SK-N-SH treated with all-trans-retinoic acid at 6 μM for 48 hours (cell line): ENCODE measurements at regions not wholly inside any gene's neighbourhood (a gene's known extent, or its start where the extent isn't known, plus 50 kb on each side); places are given as distances from the start of the nearest gene placed in this dataset.

Source experiments
- ARNTL ChIP-seq: fragments of 450-650 bp; formaldehyde crosslinking; IDR thresholded peaks from 2 replicates; pipeline ENCODE4 v1.5.0; 2020; ENCODE audit warnings: low read depth, mild to moderate bottlenecking, moderate library complexity, borderline replicate concordance
- CREB5 ChIP-seq: fragments of 250-450 bp; sonication (Bioruptor Pico); IDR thresholded peaks from 2 replicates; pipeline ENCODE4 v1.5.1; 2020; ENCODE audit warnings: low read depth, mild to moderate bottlenecking, moderate library complexity
- ESRRG ChIP-seq: fragments of 250-450 bp; sonication (Bioruptor Pico); IDR thresholded peaks from 2 replicates; pipeline ENCODE4 v1.6.1; 2021; ENCODE audit warnings: mild to moderate bottlenecking
- GLIS3 ChIP-seq: fragments of 250-450 bp; sonication (Bioruptor Pico); IDR thresholded peaks from 2 replicates; pipeline ENCODE4 v1.5.0; 2020; ENCODE audit warnings: mild to moderate bottlenecking, moderate library complexity
- OSR1 ChIP-seq: fragments of 250-450 bp; sonication (Bioruptor Pico); IDR thresholded peaks from 2 replicates; pipeline ENCODE4 v1.8.0; 2022; ENCODE audit warnings: moderate library complexity, mild to moderate bottlenecking, inconsistent platforms
- PATZ1 ChIP-seq: fragments of 250-450 bp; sonication (Bioruptor Pico); IDR thresholded peaks from 2 replicates; pipeline ENCODE4 v1.8.0; 2020; ENCODE audit warnings: mild to moderate bottlenecking, moderate library complexity, borderline replicate concordance
- RARB ChIP-seq: fragments of 250-450 bp; sonication (Bioruptor Pico); IDR thresholded peaks from 2 replicates; pipeline ENCODE4 v1.8.0; 2021; ENCODE audit warnings: mild to moderate bottlenecking, moderate library complexity
- SNAI2 ChIP-seq: fragments of 250-450 bp; sonication (Bioruptor Pico); IDR thresholded peaks from 2 replicates; pipeline ENCODE4 v1.5.0; 2020; ENCODE audit warnings: mild to moderate bottlenecking, moderate library complexity
- TCF4 ChIP-seq: fragments of 250-450 bp; sonication (Bioruptor Pico); IDR thresholded peaks from 2 replicates; pipeline ENCODE4 v1.8.0; 2021; ENCODE audit warnings: mild to moderate bottlenecking, moderate library complexity, borderline replicate concordance
- ZFP3 ChIP-seq: fragments of 250-450 bp; sonication (Bioruptor Pico); IDR thresholded peaks from 2 replicates; pipeline ENCODE4 v1.5.0; 2020; ENCODE audit warnings: mild to moderate bottlenecking, moderate library complexity
- ZFP30 ChIP-seq: fragments of 450-650 bp; formaldehyde crosslinking; IDR thresholded peaks from 2 replicates; pipeline ENCODE4 v1.5.0; 2022; ENCODE audit warnings: mild to moderate bottlenecking, moderate library complexity
- ZNF565 ChIP-seq: fragments of 450-650 bp; formaldehyde crosslinking; conservative IDR thresholded peaks from 2 replicates; pipeline ENCODE4 v1.5.0; 2020; ENCODE audit warnings: low read depth, mild to moderate bottlenecking, moderate library complexity

- TF ChIP-seq RARB (CRISPR knock-in tag) (no peak), ZFP3 (CRISPR knock-in tag) (no peak), PATZ1 (CRISPR knock-in tag) (no peak), ZFP30 (CRISPR knock-in tag) (no peak), TCF4 (CRISPR knock-in tag) (no peak), OSR1 (CRISPR knock-in tag) (no peak), CREB5 (CRISPR knock-in tag) (no peak), SNAI2 (CRISPR knock-in tag) (no peak), ESRRG (CRISPR knock-in tag) (no peak), GLIS3 (CRISPR knock-in tag) (no peak), ARNTL (CRISPR knock-in tag) (no peak), ZNF565 (CRISPR knock-in tag) (no peak)
Observed at GRCh38 chr3:191762323-191762960, 301.5 kb downstream of the PYDC2 start.
